ENCODE measurements at regions not wholly inside any gene's neighbourhood (a gene's known extent, or its start where the extent isn't known, plus 50 kb on each side); places are given as distances from the start of the nearest gene placed in this dataset.
A peak's percentile ranks its signal among the peaks of the same experiment; 100 is the strongest.

DNA sequence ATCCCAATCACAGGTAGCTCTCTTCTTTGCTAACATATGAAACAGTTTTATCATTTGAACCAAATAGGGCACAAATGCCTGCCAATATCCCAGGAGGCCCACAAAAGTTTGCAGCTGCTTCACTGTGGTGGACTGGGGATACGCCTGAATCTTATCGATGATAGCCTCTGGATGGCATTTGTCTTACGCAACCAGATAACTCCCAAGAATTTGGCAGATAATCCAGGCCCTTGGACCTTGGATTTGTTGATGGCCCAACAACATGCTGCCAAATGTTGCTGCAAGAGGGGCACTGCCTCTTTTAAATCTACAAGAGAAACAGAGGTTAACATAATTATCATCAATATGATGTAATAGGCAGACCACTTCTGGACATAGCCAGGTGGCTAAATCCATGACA is 587.1 kb upstream of the LRRTM4 start:
- Histone ChIP-seq H3K27me3 (replicated peaks; ENCODE audit: control insufficient read depth, insufficient read depth, low read length) (no peaks in the 10 kb centered on the region), H3K4me3 (ENCODE audit: low read depth, low read length) (no peak overlapping the region), H3K9me3 (peaks cover 11% of the 10 kb centered on the region; the same call in 1 of the 2 replicates), H3K4me1 (peaks cover 7% of the 10 kb centered on the region; the same call in 1 of the 2 replicates), H3K36me3 (ENCODE audit: control insufficient read depth, insufficient read depth, low read length) (0 out of 2 replicates have a peak, but pooled peaks cover 2% of the 10 kb centered on the region)
- Mint-ChIP-seq H3K9me3 (ENCODE audit: unreplicated experiment) (peaks cover 12% of the 10 kb centered on the region), H3K4me3 (ENCODE audit: unreplicated experiment) (no peak overlapping the region), H3K4me1 (ENCODE audit: low read depth, unreplicated experiment) (no peaks in the 10 kb centered on the region), H3K27me3 (ENCODE audit: insufficient read depth, unreplicated experiment) (no peaks in the 10 kb centered on the region), H3K36me3 (ENCODE audit: insufficient read depth, unreplicated experiment) (peaks cover 13% of the 10 kb centered on the region), H3K27ac (ENCODE audit: unreplicated experiment) (no peak overlapping the region)
- ChIA-PET POLR2A (no interaction called here), CTCF (no interaction called here)
- intact Hi-C loops (cut with micrococcal nuclease; ENCODE audit: unreplicated experiment), result no loop called here
- no TSS peak for BruUV-seq (replicated peaks)
- peak in 1 of 2 experiments; percentile 37 for DNase-seq
- TF ChIP-seq, protein P1, sequence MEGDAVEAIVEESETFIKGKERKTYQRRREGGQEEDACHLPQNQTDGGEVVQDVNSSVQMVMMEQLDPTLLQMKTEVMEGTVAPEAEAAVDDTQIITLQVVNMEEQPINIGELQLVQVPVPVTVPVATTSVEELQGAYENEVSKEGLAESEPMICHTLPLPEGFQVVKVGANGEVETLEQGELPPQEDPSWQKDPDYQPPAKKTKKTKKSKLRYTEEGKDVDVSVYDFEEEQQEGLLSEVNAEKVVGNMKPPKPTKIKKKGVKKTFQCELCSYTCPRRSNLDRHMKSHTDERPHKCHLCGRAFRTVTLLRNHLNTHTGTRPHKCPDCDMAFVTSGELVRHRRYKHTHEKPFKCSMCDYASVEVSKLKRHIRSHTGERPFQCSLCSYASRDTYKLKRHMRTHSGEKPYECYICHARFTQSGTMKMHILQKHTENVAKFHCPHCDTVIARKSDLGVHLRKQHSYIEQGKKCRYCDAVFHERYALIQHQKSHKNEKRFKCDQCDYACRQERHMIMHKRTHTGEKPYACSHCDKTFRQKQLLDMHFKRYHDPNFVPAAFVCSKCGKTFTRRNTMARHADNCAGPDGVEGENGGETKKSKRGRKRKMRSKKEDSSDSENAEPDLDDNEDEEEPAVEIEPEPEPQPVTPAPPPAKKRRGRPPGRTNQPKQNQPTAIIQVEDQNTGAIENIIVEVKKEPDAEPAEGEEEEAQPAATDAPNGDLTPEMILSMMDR (IDR thresholded peaks at IDR 0.05; ENCODE audit: insufficient read depth in 1 of 2, low read depth in 1 of 2, low read length in 1 of 2, severe bottlenecking in 1 of 2, unreplicated experiment in 1 of 2), result no peak

DNA sequence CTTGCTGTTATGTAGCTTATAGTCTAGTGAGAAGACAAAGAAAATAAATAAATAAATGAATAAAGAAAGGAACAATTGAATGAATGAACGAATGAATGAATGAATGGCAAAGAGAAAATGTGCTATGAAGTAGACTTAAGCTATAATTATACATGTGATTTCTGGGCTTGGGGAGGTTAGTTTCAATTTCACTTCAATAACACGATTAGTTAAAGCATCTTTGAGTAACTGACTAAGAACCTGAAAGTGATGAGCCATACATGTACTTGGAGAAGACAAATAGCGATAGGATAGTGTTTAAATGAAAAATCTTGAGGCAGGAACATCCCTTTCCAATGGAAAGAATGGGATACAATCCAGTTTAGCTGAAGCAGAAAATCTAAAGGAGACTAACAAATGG is 593.1 kb upstream of the LRRTM4 start:
- Mint-ChIP-seq H3K9me3 (ENCODE audit: unreplicated experiment) (no peaks in the 10 kb centered on the region), H3K4me3 (ENCODE audit: unreplicated experiment) (no peak overlapping the region), H3K4me1 (ENCODE audit: low read depth, unreplicated experiment) (peaks cover 6% of the 10 kb centered on the region), H3K36me3 (ENCODE audit: insufficient read depth, unreplicated experiment) (peaks cover 7% of the 10 kb centered on the region), H3K27ac (ENCODE audit: unreplicated experiment) (no peak overlapping the region), H3K27me3 (ENCODE audit: insufficient read depth, unreplicated experiment) (no peaks in the 10 kb centered on the region)
- intact Hi-C loops (cut with micrococcal nuclease; ENCODE audit: unreplicated experiment), result loop anchor here (2.0 kb wide), 1 partner anchor 48 kb away; no protein-coding TSS in a partner anchor
- no peaks in the 10 kb centered on the region for H3K36me3 ChIP-seq (ENCODE audit: control insufficient read depth, insufficient read depth, low read length)
- no peak for DNase-seq
- H3K9me3 ChIP-seq, result no peaks in the 10 kb centered on the region
- CTCF ChIA-PET, result no interaction called here
- TF ChIP-seq, protein P1 (IDR thresholded peaks at IDR 0.05; ENCODE audit: insufficient read depth in 1 of 2, low read depth in 1 of 2, low read length in 1 of 2, severe bottlenecking in 1 of 2, unreplicated experiment in 1 of 2), result no peak
- H3K4me1 ChIP-seq, result no peaks in the 10 kb centered on the region
- BruUV-seq (replicated peaks), result no TSS peak
- H3K27me3 ChIP-seq (replicated peaks; ENCODE audit: control insufficient read depth, insufficient read depth, low read length), result no peaks in the 10 kb centered on the region
- no peak overlapping the region for H3K4me3 ChIP-seq (ENCODE audit: low read depth, low read length)
- POLR2A ChIA-PET, result no interaction called here

DNA sequence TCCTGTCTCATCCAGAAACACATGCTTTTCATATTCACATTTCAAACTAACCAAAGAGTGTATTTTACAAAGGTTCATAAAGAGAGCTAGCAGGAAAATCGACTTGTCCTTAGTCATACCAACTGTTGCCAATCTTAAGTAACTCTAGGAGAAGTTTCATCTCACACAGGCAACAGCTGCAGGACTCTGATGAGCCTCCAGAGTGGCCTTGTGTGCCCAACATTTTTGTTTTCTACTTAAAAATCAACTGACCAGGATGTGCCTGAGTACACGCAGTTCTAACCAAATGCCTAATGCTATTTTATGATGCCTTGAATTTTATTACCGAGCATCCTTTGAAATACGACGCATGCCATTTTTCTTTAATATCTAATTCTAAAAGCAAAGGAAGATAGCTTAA is 595.9 kb upstream of the LRRTM4 start:
- CTCF ChIA-PET, result no interaction called here
- no peaks in the 10 kb centered on the region; the same call in 1 of the 2 replicates for H3K9me3 ChIP-seq
- no peaks in the 10 kb centered on the region for H3K4me1 ChIP-seq
- H3K27me3 ChIP-seq (replicated peaks; ENCODE audit: control insufficient read depth, insufficient read depth, low read length), result no peaks in the 10 kb centered on the region
- POLR2A ChIA-PET, result no interaction called here
- H3K9me3 Mint-ChIP-seq (ENCODE audit: unreplicated experiment), result no peaks in the 10 kb centered on the region
- TF ChIP-seq, protein P1 (IDR thresholded peaks at IDR 0.05; ENCODE audit: insufficient read depth in 1 of 2, low read depth in 1 of 2, low read length in 1 of 2, severe bottlenecking in 1 of 2, unreplicated experiment in 1 of 2), result no peak
- no peaks in the 10 kb centered on the region for H3K36me3 ChIP-seq (ENCODE audit: control insufficient read depth, insufficient read depth, low read length)
- peaks cover 6% of the 10 kb centered on the region for H3K4me1 Mint-ChIP-seq (ENCODE audit: low read depth, unreplicated experiment)
- H3K36me3 Mint-ChIP-seq (ENCODE audit: insufficient read depth, unreplicated experiment), result no peaks in the 10 kb centered on the region
- no peak overlapping the region for H3K4me3 Mint-ChIP-seq (ENCODE audit: unreplicated experiment)
- H3K4me3 ChIP-seq (ENCODE audit: low read depth, low read length), result no peak overlapping the region
- H3K27ac Mint-ChIP-seq (ENCODE audit: unreplicated experiment), result no peak overlapping the region
- no peaks in the 10 kb centered on the region for H3K27me3 Mint-ChIP-seq (ENCODE audit: insufficient read depth, unreplicated experiment)
- BruUV-seq (replicated peaks), result no TSS peak
- intact Hi-C loops (cut with micrococcal nuclease; ENCODE audit: unreplicated experiment), result no loop called here
- DNase-seq, result no peak
